Right forelimb (tissue), 1 donor: ENCODE measurements at regions not wholly inside any gene's neighbourhood (a gene's known extent, or its start where the extent isn't known, plus 50 kb on each side); places are given as distances from the start of the nearest gene placed in this dataset.
A peak's percentile ranks its signal among the peaks of the same experiment; 100 is the strongest.

Source experiments
- DNase-seq: peaks from one replicate; pipeline ENCODE4 v3.0.0-alpha.2; 2018

DNA sequence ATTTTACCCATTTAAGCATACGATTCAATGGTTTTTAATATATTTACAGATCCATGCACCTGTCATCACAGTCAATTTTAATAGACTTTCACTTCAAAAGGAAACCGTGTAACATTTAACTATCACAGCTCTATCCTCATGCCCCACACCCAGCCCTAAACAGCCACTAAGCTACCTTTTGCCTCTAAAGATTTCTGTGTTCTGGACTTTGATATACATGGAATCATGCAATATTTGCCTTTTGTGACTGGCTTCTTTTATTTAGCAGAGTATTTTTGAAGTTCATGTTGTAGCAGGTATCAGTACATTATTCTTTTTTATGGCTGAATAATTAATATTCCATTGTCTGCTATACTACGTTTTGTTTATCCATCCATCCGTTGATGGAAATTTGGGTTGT is 50.3 kb upstream of the STX16 start:
- DNase-seq: no peak

DNA sequence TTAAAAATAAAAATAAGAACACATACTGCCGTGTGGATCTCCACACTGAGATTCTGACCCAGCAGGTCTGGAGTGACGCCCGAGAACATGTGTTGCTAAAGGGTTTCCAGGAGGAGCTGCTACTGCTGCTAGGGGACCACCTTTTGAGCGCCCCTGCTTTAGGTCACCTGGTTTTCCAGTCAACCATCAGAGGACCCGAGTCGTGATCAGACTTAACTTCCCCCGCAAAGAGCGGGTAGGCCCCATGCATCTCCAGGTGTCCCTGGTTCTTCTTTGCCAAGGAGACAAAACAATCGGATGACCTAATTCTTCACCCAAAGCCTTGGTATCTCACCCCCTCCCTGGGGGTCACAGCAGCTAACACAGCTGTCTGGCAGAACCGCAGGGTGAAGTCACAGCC is 51.1 kb upstream of the STX16 start:
- no peak for DNase-seq

DNA sequence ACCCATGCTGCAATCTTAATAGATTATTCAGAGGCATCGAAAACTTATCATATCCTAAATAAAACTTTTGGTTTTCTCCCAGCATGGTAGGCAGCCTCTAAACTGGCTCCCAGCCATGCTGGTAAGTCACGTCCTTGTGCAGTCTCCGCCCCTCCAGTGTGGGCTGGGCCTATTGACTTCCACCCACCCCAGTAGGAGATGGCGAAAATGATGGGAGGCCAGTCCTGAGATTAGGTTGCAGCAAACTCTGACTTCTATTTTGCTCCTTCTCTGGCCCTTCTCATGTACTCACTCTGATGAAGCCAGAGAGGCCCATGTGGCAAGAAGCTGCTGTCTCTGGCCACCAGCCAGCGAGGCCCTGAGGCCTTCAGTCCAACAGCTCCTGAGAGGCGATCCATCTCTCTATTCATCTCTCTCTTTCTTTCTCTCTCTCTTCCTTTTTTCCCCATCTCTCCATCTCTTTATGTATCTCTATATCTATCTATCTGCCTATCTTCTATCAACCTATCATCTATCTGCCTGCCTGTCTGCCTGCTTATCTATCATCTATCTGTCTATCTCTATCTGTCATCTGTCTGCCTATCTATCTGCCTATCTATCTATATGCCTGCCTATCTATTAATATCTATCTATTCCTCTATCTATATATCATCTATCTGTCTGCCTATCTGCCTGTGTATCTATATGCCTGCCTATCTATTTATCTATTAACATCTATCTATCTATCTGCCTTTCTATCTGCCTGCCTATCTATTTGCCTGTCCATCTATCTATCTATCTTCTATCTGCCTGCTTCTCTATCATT is 52.7 kb upstream of the STX16 start:
- peak; percentile 64 for DNase-seq

DNA sequence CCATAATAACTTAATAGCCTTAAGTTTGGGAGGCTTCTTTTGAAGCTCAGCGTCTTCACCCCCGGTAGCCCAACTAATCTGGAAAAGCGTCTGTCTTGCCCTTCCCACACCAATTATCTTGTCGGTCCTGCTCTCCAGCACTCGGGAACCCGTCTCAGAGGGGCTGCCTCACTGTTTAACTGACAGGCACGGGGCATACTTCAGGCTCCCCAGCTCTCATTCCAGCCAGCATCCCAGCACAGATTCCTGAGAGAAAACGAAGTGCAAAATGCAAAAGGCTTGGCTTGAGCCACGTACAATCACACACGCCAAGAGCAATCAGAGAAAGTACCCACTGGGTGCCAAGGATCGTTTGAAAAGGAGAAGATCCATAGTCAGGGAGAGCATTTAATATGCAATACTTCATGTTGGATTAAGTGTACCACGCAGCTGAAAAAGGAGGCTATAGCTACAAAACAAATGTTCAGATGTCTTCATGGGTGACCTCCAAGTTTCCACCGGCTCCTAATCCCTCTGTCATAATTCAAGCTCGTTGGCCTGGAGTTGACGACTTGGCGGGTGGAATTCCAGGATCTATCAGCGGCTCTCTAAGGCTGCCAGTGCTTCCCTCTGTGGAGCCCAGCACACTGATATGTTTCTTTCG is 53.7 kb upstream of the STX16 start:
- DNase-seq: peak; percentile 87

DNA sequence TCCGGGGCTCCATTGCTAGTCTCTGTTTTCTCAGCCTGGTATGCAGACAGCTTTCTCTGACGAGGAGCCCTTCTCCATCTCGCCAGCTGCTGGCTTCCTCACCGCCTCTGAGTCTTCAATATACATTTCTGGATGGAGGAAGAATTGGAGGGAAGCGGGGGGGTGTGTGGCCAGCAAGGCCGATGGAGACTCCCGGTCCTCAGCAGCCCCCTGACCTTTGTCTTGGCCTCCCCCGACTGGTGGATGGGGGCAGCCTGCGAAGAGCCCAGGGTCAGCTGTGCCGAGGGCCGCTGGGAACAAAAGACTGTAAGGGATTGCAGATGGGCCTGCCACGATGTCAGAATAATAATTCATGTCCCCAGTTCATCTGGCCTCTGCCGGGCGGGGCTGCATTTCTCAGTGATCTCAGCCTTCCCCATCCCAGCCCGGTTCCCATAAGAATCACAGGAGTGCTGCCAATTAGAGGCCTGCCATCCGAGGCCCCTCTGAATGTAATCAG is 54.3 kb upstream of the STX16 start:
- DNase-seq: peak; percentile 80

DNA sequence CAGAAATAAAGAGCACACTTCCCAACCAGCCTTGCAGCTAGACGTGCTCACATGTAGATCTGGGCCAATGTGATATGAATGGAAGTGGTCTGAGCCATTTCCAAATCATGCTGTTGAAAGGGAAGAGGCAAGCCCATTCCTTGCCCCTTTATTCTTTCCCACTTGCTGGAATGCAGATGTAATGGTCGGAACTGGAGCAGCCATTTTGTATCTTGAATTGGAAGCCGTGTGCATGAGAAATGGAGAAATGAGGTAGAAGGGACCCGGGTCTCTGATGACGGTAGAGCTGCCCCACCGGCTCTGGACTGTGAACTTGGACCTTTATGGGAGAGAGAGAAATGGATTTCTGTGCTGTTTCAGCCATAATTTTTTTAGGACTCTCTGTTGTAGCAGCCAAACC is 54.8 kb upstream of the STX16 start:
- DNase-seq: no peak

DNA sequence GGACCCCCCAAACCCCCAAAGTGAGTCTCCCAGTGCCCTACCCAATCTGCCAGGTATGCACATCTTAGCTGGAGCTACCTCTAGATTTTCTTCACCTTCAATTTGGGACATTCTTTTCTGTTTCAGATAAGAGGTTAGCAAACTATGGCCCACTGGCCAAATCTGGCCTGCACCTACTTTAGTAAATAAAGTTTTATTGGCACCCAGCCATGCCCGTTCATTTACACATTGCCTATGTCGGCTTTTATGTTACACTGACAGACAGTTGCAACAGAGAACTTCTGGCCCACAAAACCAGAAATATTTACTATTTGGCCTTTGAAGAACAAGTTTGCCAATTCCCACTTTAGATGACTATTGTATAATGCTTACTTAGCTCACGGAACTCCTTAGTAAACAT is 55.9 kb upstream of the STX16 start:
- DNase-seq: no peak

DNA sequence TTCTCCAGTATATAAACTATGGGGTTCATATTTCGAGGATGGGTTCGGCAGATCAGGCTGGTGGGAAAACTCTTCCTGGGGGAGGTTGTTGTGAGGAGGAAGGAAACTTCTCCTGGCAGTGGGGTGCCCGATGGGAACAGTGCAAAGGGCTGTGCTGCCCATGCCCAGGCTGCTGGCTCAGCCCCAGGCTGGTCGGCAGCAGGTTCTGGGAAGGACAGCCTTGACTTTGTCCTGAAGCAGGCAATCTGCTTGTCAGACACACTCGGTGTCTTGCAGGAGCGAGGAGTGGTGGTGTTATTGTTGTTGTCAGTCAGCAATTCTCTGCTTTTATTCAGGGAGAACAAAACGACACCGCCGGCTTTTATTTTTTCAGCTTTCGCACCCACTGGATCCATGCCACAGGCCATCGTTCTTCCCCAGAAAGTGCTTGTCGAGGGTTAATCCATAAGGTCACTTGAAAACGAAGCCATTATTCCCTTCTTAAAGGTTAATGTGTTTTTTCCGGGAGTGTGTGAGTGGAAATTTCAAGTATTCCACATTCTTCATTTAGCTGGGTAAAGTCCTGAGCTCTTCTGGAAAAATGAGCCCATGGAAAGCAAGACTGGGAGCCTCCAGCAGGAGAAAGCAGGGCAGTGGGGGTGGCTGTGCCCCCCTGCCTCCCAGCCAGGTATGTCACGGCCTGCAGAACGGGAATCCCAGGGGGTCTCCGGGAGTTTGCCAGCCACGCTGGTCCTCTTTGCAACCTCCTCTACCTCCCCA is 57.0 kb upstream of the STX16 start:
- no peak for DNase-seq

DNA sequence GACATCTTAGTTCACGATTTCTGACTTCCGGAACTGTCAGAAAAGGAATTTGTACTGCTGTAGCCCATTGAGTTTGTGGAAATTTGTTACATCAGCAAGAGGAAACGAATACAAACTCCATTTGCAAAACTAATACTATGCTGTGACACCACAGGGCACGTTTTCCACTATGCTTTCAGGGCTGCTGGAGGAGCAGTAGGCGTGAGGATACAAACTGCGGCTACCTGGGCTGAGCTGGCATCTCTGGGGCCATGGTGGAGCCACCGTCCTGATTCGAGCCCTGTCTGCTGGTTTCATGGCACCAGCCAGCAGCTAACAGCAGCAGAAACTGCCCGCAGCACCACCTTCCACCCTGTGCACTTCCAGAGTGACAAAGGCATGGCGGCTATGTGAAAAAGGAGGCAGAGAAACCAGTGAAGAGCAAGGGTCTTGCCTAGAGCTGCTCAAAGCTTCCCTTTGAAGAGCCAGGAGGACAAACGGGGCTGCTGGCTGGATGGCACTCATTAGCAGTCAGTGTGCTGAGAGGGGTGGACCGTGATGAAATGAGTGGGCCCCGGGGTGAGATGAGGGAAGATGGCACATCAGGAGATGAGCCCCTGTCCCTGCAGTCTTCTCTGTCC is 58.9 kb upstream of the STX16 start:
- no peak for DNase-seq

DNA sequence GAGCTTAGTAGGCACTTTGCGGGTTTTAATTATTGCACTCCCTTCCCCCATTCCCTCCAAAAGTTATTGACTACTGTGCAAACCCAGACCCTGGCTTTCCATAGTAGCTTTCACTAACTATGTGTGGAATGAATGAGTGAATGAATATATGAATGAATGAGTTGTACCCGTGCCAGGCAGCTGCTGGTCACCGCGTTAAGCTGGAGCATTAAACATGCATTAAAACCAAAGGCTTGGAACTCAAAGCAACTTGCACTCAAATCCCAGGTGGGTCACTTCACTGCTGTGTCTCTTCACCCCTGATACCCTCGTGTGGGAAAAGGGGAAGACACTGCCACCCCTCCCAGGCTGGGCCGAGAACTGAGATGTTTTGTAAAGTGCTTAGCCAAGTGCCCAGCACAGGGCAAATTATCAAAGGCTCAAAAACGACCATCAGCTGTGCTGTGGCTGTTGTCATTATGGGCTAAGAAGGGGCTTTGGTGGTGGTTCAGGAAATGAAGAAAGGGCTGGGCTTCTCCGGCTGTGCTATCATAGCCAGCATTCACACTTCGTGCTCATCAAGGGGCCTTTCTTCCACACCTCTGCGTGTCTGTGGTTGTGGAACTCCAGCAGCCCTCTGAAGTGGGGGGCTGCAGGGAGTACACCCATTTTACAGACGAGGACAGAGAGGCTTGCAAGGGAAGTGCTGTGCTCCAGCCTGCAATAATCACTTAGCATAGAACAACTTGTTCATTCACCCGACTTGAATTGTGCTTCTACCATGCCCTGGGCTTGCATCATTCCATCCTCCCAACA is 60.2 kb upstream of the STX16 start:
- DNase-seq: no peak

DNA sequence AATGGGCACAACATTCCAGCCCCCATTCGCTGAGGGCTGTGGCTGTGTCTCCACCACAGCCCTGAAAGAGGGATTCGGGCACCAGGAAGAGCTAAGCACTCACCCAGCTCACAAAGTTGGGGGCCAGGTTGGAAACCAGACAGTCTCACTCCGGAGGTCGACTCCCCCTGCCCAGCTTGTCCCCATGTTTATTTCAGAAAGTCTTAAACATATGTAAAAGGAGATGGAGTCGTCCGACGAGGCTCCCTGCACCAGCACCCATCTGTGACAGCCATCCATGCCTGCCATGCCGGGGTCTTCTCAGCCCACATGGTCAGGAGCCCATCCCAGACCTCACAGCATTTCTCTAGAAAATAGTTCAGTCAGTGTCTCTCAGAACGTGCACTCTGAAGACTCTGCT is 63.6 kb upstream of the STX16 start:
- DNase-seq: peak; percentile 30

DNA sequence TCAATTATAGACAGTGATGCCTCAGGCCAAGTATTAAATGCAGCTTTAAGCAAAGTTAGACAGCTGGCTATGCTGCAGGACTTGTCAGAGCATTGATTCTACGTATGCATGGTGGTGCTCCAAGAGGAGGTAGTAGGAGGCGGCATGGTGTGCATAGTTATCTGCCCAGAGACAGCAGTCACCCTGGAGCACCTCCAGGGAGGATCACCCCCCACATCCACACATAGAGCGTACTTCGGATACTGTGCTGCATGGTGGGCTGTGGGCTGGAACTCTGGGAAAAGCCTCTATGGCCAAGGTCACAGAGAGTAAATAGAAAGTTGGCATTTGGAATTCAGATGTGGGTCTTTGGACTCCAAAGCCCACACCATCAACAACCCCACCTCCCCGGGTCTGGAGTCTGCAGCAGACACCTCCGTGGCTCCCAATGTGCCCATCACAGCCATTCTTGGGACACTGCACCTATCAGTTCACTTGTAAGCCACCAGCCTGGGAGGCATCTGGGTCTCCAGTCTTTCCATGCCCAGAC is 64.5 kb upstream of the STX16 start:
- peak; percentile 21 for DNase-seq

DNA sequence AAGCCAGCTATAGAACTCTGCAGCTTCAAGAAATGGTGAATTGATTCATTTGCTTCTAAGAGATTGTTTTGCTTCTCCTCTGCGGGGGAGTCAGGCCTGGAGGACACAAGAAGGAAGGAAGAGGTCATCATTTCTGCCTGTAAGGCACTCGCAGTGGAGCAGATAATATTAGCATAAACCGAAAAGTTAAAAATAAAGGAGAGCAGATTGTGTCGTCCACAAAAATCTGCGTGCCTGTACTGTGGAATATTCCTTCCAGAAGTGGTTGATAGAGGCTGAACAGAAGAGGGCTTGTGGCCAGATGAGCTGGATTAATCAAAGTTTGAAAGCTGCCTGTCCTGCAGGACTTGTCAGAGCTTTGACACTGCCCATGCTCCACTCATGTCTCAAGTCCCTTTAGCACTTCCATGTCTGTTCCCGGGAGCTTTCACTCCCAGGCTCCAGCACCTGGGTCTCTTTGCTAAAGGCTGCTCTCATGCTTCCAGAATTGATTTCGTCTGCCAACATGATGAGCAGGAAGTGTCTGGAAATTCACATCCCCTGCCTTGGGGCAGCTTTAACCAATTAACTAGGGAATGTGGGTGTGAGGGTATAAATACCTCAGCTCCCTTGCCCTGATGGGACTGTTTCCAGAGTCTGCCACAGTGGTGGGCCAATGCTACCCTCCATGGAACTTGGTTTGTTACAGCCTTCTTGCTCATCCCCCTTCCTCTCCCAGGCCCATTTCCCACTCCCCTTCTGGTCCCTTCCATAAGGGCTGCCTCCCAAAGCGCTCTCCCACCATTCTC is 65.1 kb upstream of the STX16 start:
- peak; percentile 42 for DNase-seq

DNA sequence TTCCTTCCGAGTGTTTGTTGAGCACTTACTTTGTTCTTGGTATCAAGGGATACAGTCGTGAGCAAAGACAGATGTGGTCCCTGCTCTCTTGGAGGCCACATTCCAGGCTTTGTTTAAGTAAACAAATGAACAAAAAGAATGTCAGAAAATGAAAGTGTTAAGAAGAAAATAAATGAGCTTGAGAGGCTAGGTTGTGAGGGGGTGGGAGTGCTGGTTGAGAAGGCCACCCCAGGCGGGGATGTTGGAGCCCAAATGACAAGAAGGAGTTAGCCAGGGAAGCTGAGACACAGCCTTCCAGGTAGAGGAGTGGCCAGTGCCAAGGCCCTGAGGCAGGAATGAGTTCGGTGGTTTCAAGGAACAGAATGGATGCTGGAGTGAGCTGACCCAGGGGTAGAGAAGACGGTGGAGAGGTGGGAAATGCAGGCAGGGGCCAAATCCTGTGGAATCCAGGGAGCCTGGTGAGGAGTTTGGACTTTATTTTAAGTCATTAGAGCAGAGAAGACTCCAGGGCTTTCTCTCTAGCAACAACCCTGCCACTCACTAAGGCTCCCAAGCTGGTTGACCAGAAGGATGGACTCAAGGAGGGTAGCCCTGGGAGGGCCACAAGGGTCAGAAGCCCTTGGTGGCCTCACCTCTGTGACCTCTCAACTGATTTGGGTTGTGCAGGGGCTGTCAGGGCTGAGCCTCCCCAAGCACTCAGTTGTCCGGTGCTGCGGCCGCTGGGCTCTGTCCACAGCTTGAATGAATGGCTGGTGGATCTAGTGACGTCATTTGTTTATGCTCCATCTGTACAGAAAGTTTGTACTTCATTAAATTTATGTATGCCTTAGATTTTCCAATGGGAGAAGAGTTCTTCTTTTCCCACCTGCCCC is 66.0 kb upstream of the STX16 start:
- DNase-seq: peak; percentile 40

DNA sequence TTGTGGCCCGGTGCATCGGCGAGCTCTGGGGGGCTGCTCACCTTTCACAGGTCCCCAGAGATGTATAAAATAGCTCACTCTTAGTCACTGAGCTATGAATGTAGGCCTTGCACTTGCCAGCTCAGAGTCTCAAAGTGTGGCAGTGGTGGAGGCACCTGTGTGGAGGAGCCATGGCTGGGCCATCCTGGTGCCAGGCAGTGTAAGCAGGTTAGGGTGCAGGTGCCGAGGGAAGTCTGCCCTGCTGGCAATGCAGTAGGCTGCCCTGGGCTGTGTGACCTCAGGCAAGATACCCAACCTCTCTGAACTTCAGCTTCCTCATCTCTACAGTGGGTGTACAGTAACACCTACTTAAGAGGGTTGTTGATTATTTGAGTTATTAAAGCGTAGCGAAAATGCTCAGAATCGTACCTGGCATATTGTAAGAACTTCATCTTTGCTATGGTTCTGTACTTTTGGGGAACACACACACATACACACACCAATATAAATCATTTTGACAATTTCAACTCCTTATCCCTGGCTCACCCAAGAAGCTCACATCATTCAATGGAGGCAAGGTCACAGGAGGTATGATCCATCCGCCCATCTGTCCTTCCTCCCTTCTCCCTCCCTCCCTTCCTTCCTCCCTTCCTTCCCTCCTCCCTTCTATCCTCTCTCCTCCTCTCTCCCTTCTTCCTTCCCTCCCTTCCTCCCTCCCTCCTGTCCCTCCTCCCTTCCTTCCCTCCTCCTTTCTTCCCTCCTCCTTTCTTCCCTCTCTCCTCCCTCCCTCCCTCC is 66.8 kb upstream of the STX16 start:
- DNase-seq: no peak

DNA sequence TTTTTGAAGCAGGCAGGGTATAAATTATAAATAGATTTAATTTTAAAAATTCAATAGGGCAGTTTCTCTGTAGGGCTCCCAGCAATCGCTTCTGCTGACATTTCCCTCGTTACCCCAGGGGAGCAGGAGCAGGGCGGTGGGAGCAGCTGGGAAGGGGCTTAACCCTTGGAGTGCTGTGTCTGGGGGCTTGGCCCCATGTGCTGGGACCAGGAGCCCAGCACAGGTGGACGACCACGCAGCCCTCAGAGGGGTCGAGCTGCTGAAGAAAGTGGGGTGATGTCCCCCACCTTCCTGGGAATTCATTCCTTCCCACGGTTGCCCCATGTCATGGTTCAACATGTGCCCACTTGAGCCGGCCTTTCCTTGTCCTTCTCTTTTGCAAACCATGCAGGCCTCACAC is 67.5 kb upstream of the STX16 start:
- DNase-seq: peak; percentile 12

DNA sequence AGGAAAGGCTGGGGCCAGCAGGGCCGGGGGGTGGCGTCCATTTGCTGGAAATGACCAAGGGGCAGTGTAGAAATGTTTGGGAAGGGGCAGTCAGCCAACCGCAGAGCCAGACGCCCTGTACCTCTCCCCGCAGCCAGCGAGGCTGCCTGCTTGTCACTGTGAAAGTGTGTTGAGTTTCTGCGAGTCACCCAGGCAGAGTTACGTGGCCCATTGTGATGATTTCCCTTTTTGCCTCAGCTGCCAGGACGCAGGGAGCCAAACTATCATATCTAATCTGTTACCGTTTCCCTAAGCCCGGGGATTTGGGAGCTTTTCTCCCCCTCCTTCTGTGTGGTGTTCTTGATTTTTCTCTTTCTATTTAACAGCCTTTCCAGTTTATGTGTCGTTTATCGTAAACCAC is 67.9 kb upstream of the STX16 start:
- DNase-seq: peak; percentile 41

DNA sequence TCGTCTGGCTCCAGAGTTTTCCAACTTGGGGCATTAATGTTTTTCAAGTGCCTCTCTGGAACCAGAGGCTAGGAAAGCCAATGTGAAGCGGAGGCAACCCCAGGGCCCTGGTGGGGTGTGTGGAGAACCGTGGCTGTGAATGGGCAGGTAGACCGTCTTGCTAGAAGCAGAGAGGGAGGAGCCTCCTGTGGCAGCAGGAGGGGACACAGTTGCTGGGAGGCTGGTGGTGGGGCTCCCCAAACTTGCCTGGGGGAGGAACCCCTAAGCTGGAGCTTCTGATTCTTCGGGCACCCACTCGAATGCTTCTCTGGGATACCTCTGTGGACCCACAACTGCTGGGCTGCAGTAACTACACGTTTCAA is 65.3 kb upstream of the APCDD1L start:
- no peak for DNase-seq

DNA sequence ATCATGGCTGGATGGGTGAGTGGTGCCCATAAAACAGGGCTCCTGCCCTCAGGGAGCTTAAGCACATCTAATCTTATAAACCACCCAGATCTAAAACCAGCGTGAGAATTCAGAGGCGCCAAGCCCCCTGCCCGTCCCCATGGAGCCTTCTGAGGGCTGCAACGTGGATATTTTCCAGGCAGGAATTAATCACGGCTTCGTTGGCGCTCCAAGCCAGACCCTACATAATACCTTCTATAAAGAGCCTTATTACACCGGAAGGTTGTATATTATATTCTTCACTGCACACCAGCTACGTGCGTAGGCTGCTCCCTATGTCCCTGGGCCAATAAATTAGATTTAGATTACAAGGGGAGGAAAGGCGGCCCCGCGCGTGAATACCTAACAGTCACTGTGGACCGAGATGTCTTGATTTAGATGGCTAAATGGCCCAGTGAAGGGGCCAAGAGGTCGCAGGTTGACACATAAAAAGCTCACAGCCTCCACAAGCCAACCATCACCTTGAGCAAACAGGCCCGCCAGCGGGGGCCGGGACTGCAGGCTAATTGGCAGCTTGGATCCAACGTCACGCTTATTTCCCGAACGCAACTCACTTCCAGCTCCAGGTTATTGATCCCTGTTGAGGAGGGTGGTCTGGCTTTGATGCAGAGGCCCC is 64.7 kb upstream of the APCDD1L start:
- DNase-seq: peak; percentile 22
